GM23248 (cell line): ENCODE measurements at regions not wholly inside any gene's neighbourhood (a gene's known extent, or its start where the extent isn't known, plus 50 kb on each side); places are given as distances from the start of the nearest gene placed in this dataset.

Experiments used
- EZH2 ChIP-seq: fragments of 200-600 bp; sonication (generic); IDR thresholded peaks from 2 replicates; pipeline ENCODE4 v1.6.1; 2018; ENCODE audit warnings: antibody characterized with exemption, mild to moderate bottlenecking; ENCODE audit not compliant: insufficient read depth, poor library complexity, severe bottlenecking
- EZH2phosphoT487 ChIP-seq: fragments of 200-600 bp; sonication (generic); IDR thresholded peaks from 2 replicates; pipeline ENCODE4 v1.6.1; 2018; ENCODE audit warnings: antibody characterized with exemption, moderate library complexity, mild to moderate bottlenecking, low read depth; ENCODE audit not compliant: insufficient read depth

- no peak for TF ChIP-seq EZH2phosphoT487
- TF ChIP-seq EZH2 = no peak
These were observed 202.5 kb upstream of the LYPLAL1 start for GRCh38 chr1:218971156-218971555.
